Thymus (tissue), 11 donors: ENCODE measurements at regions not wholly inside any gene's neighbourhood (a gene's known extent, or its start where the extent isn't known, plus 50 kb on each side); places are given as distances from the start of the nearest gene placed in this dataset.

ENCODE experiments used
- DNase-seq, 9 donors: peaks; one replicate each; pipeline ENCODE4 v3.0.0-alpha.2; 2013; ENCODE audit warnings: low spot score in 9 of 9, low read depth in 6 of 9, missing footprints in 1 of 9
- H3K27ac ChIP-seq, 2 donors: one replicate each; pipeline ENCODE4 v1.5.1; 2013; ENCODE audit warnings: control low read depth in 1 of 2, low read depth in 1 of 2, low read length in 1 of 2, mild to moderate bottlenecking in 1 of 2, moderate library complexity in 1 of 2
- H3K27me3 ChIP-seq, 2 donors: one replicate each; pipeline ENCODE4 v1.5.1; 2013; ENCODE audit warnings: low read length in 1 of 2; ENCODE audit not compliant: control insufficient read depth in 2 of 2, insufficient read depth in 1 of 2
- H3K36me3 ChIP-seq, 2 donors: one replicate each; pipeline ENCODE4 v1.5.1; 2013; ENCODE audit warnings: low read length in 1 of 2, mild to moderate bottlenecking in 1 of 2, moderate library complexity in 1 of 2; ENCODE audit not compliant: control insufficient read depth in 2 of 2, insufficient read depth in 2 of 2
- H3K4me1 ChIP-seq, 2 donors: one replicate each; pipeline ENCODE4 v1.5.1; 2013; ENCODE audit warnings: low read length in 2 of 2; ENCODE audit not compliant: control insufficient read depth in 2 of 2, insufficient read depth in 2 of 2
- H3K4me3 ChIP-seq, 2 donors: one replicate each; pipeline ENCODE4 v1.5.1; 2013; ENCODE audit warnings: low read length in 2 of 2, control low read depth in 1 of 2, mild to moderate bottlenecking in 1 of 2
- H3K9me3 ChIP-seq, 2 donors: one replicate each; pipeline ENCODE4 v1.5.1; 2013; ENCODE audit warnings: low read length in 1 of 2, mild to moderate bottlenecking in 1 of 2; ENCODE audit not compliant: control insufficient read depth in 2 of 2, insufficient read depth in 1 of 2
- WGBS: extraction: QIAGEN DNeasy Blood & Tissue Kit; methylation state at CpG from one replicate; pipeline ENCODE4 v1.1.7; 2013; 5-methylcytosine and 5-hydroxymethylcytosine counted together
- donor health status: healthy.

- no peak for DNase-seq
- H3K27me3 ChIP-seq = no peaks in the 10 kb centered on the region
- H3K4me3 ChIP-seq = no peak overlapping the region
- H3K36me3 ChIP-seq = no peaks in the 10 kb centered on the region
- H3K27ac ChIP-seq = no peak overlapping the region
- no peaks in the 10 kb centered on the region for H3K9me3 ChIP-seq
- 81% methylated on average over 3 of the region's 3 CpGs for WGBS
- no peaks in the 10 kb centered on the region for H3K4me1 ChIP-seq
These were observed 145.7 kb upstream of the GGTLC1 start for GRCh38 chr20:24134284-24134683.

DNA sequence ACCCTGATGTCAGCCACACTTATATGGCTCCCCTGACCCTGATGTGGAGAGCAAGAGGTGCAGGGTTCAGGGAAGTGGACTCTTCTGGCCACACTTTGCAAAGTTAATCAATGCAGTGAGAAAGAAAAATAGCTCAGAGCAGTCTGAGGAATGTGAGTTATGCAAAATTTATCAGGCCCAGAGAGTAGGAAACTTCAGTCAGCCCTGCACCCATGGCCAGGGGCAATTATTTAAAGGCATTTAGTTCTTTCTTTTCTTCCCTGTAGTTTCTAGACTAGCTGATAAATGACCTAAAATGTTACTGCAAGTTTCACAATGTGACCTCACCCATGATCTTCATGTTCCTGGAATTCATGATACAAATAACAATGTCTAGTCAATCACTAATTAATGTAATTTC is 143.7 kb upstream of the GGTLC1 start:
- H3K4me1 ChIP-seq = no peaks in the 10 kb centered on the region
- DNase-seq = no peak
- H3K4me3 ChIP-seq = no peak overlapping the region
- H3K36me3 ChIP-seq = no peaks in the 10 kb centered on the region
- no peaks in the 10 kb centered on the region for H3K9me3 ChIP-seq
- H3K27me3 ChIP-seq = no peaks in the 10 kb centered on the region
- H3K27ac ChIP-seq = no peak overlapping the region

DNA sequence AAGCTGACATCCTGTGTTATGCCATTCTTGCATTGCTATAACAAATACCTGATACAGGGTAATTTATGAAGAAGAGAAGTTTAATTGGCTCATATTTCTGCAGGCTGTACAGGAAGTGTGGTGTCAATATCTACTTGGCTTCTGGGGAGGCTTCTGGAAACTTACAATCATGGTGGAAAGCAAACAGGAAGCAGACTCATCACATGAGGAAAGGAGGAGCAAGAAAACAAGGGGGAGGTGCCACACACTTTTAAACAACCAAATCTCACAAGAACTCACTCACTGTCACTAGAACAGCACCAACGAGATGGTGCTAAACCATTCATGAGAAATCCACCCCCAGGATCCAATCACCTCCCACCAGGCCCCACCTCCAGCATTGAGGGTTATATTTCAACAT is 143.1 kb upstream of the GGTLC1 start:
- Histone ChIP-seq H3K27ac (no peak overlapping the region), H3K4me1 (no peaks in the 10 kb centered on the region), H3K27me3 (no peaks in the 10 kb centered on the region), H3K4me3 (no peak overlapping the region), H3K9me3 (no peaks in the 10 kb centered on the region), H3K36me3 (no peaks in the 10 kb centered on the region)
- no peak for DNase-seq
- WGBS = 89% methylated on average over 1 of the region's 1 CpG

- Histone ChIP-seq H3K27me3 (no peaks in the 10 kb centered on the region), H3K4me3 (no peak overlapping the region), H3K4me1 (no peaks in the 10 kb centered on the region), H3K36me3 (no peaks in the 10 kb centered on the region), H3K9me3 (no peaks in the 10 kb centered on the region), H3K27ac (no peak overlapping the region)
- WGBS = 94% methylated on average over 4 of the region's 4 CpGs
- DNase-seq = no peak
These were observed 142.7 kb upstream of the GGTLC1 start for GRCh38 chr20:24131281-24131680.

DNA sequence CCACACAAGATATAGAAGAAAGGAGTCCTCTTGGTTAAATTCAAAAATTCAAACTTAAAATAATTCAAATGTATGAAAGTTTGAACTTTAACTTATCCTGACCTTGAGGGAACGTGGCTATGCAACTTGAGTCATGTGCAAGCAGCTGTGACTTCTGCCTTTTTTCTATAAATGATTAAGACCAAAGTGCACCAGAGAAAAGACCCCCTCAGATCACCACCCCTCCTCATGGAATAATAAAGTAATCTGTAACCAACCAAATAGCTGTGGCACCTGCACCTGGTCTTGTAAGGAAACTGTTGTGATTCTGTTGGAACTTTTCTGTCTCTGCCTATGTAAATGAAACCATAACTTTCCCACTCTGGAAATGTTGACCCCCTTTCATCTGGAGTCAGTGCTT is 141.1 kb upstream of the GGTLC1 start:
- Histone ChIP-seq H3K36me3 (no peaks in the 10 kb centered on the region), H3K9me3 (peaks cover 0 to 5% of the 10 kb centered on the region in 2 donors), H3K27ac (no peak overlapping the region), H3K4me3 (no peak overlapping the region), H3K4me1 (no peaks in the 10 kb centered on the region), H3K27me3 (no peaks in the 10 kb centered on the region)
- WGBS = 91% methylated on average over 1 of the region's 1 CpG
- DNase-seq = no peak

GRCh38 chr20:24124951-24125650 is 136.5 kb upstream of the GGTLC1 start:
- peaks cover 0 to 5% of the 10 kb centered on the region in 2 donors for H3K9me3 ChIP-seq
- H3K4me3 ChIP-seq = no peak overlapping the region
- H3K36me3 ChIP-seq = no peaks in the 10 kb centered on the region
- H3K27ac ChIP-seq = no peak overlapping the region
- H3K4me1 ChIP-seq = no peaks in the 10 kb centered on the region
- no peak for DNase-seq
- 92% methylated on average over 10 of the region's 10 CpGs for WGBS
- H3K27me3 ChIP-seq = no peaks in the 10 kb centered on the region

GRCh38 chr20:24124003-24124402 is 135.4 kb upstream of the GGTLC1 start:
- peaks cover 0 to 5% of the 10 kb centered on the region in 2 donors for H3K9me3 ChIP-seq
- H3K4me3 ChIP-seq = no peak overlapping the region
- WGBS = 93% methylated on average over 4 of the region's 4 CpGs
- H3K4me1 ChIP-seq = peaks cover 0 to 2% of the 10 kb centered on the region in 2 donors
- DNase-seq = no peak
- no peaks in the 10 kb centered on the region for H3K36me3 ChIP-seq
- H3K27ac ChIP-seq = no peak overlapping the region
- no peaks in the 10 kb centered on the region for H3K27me3 ChIP-seq

DNA sequence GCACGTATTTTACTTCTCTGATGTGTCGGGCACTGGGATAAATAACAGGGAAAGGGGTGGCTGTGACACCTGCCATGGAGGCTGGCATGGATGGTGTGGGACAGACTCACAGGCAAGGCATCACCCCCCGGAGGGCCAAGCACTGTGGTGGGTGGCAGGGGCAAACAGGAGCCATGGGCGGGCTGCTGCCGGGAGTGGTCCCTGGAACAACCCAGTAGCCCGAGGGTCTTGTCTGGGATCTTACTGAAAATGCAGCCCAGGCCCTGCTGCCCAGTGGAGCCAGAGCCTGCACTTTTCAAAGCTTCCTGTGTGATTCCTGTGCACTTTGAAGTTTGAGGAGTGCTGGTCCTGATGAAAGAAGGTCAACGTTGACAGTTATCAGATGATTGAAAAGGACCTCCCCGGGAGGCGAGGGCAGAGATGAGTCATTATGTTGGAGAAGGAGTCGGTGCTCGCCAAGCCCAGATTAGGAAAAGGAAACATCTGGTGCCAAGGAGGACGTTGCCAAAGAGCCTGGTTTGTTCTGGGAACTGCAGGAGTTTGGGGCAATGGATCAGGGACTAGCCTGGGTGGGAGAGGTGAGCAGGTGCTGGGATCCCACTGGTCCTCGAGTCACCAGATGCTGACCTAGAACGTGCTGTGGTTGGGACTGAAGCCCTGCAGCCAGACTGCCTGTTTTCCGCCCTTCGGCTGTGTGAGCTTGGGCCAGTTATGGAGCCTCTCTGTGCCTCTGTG is 130.0 kb upstream of the GGTLC1 start:
- H3K9me3 ChIP-seq = no peaks in the 10 kb centered on the region
- no peak for DNase-seq
- no peaks in the 10 kb centered on the region for H3K36me3 ChIP-seq
- 76% methylated on average over 16 of the region's 16 CpGs for WGBS
- no peak overlapping the region for H3K27ac ChIP-seq
- no peak overlapping the region for H3K4me3 ChIP-seq
- H3K27me3 ChIP-seq = peaks cover 0 to 3% of the 10 kb centered on the region in 2 donors
- peaks cover 0 to 9% of the 10 kb centered on the region in 2 donors for H3K4me1 ChIP-seq

DNA sequence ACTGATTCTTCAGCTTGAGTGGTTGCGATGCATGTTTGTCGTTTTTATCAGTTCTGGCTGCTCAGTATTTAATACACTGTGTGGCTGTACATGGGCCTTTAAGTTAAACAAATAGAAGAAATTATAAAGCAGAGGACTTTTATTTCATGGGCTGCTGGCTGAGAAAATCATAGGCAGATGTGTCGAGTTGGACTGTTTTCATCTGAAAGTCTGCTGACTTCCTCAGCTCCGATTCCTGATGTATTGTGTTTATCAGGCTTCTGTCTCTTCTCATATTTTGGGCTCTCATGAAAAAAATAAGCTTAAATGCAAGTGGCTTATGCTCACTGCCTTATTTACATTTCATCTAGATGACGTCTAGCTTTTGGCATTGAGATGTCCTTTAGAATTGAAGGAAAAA is 129.5 kb upstream of the GGTLC1 start:
- 86% methylated on average over 5 of the region's 5 CpGs for WGBS
- H3K27me3 ChIP-seq = peaks cover 0 to 3% of the 10 kb centered on the region in 2 donors
- no peak overlapping the region for H3K27ac ChIP-seq
- no peaks in the 10 kb centered on the region for H3K9me3 ChIP-seq
- no peak for DNase-seq
- no peak overlapping the region for H3K4me3 ChIP-seq
- H3K36me3 ChIP-seq = no peaks in the 10 kb centered on the region
- peaks cover 0 to 9% of the 10 kb centered on the region in 2 donors for H3K4me1 ChIP-seq
